ENCODE measurements at regions not wholly inside any gene's neighbourhood (a gene's known extent, or its start where the extent isn't known, plus 50 kb on each side); places are given as distances from the start of the nearest gene placed in this dataset.

DNA sequence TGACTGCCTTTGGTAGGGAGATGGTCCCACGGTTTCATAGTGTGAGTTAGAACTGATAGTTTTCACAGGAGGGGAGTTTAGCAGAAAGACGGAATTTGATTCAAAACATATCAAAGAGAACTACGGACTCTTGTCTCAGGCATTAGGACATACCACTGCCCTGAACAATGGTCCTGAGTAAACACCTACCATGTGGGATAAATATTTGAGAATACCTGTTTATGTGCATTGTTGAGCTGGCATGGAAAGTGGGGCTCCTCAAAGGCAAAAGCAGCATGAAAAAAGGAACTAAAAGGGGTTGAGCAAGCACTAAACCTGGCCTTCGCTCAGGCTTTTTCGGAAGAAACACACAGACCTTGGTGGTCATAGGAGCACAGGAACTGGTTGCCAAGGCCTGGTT lies 144.4 kb downstream of the ZNF621 start:
- no peak overlapping the region for H3K27ac ChIP-seq (replicated peaks)
- H3K27me3 ChIP-seq (ENCODE audit: insufficient read depth, poor library complexity, severe bottlenecking): no peaks in the 10 kb centered on the region
- TF ChIP-seq, protein P1, sequence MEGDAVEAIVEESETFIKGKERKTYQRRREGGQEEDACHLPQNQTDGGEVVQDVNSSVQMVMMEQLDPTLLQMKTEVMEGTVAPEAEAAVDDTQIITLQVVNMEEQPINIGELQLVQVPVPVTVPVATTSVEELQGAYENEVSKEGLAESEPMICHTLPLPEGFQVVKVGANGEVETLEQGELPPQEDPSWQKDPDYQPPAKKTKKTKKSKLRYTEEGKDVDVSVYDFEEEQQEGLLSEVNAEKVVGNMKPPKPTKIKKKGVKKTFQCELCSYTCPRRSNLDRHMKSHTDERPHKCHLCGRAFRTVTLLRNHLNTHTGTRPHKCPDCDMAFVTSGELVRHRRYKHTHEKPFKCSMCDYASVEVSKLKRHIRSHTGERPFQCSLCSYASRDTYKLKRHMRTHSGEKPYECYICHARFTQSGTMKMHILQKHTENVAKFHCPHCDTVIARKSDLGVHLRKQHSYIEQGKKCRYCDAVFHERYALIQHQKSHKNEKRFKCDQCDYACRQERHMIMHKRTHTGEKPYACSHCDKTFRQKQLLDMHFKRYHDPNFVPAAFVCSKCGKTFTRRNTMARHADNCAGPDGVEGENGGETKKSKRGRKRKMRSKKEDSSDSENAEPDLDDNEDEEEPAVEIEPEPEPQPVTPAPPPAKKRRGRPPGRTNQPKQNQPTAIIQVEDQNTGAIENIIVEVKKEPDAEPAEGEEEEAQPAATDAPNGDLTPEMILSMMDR (IDR thresholded peaks at IDR 0.05; ENCODE audit: insufficient read depth, low read length): no peak
- TF ChIP-seq POLR2AphosphoS5 (IDR thresholded peaks at IDR 0.05; ENCODE audit: low read depth) (no peak), SPI1 (IDR thresholded peaks at IDR 0.05; ENCODE audit: borderline replicate concordance, low read depth) (no peak), GABPA (IDR thresholded peaks at IDR 0.05; ENCODE audit: low read depth) (no peak)
- TF ChIP-seq, protein P2, sequence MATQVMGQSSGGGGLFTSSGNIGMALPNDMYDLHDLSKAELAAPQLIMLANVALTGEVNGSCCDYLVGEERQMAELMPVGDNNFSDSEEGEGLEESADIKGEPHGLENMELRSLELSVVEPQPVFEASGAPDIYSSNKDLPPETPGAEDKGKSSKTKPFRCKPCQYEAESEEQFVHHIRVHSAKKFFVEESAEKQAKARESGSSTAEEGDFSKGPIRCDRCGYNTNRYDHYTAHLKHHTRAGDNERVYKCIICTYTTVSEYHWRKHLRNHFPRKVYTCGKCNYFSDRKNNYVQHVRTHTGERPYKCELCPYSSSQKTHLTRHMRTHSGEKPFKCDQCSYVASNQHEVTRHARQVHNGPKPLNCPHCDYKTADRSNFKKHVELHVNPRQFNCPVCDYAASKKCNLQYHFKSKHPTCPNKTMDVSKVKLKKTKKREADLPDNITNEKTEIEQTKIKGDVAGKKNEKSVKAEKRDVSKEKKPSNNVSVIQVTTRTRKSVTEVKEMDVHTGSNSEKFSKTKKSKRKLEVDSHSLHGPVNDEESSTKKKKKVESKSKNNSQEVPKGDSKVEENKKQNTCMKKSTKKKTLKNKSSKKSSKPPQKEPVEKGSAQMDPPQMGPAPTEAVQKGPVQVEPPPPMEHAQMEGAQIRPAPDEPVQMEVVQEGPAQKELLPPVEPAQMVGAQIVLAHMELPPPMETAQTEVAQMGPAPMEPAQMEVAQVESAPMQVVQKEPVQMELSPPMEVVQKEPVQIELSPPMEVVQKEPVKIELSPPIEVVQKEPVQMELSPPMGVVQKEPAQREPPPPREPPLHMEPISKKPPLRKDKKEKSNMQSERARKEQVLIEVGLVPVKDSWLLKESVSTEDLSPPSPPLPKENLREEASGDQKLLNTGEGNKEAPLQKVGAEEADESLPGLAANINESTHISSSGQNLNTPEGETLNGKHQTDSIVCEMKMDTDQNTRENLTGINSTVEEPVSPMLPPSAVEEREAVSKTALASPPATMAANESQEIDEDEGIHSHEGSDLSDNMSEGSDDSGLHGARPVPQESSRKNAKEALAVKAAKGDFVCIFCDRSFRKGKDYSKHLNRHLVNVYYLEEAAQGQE (IDR thresholded peaks at IDR 0.05; ENCODE audit: insufficient replicate concordance, low read depth): no peak
- DNase-seq (ENCODE audit: low read depth in 1 of 2, low spot score in 1 of 2): peak in 1 of 2 experiments; percentile 3
- H3K4me3 ChIP-seq (replicated peaks; ENCODE audit: insufficient read depth, low read length): no peak overlapping the region

DNA sequence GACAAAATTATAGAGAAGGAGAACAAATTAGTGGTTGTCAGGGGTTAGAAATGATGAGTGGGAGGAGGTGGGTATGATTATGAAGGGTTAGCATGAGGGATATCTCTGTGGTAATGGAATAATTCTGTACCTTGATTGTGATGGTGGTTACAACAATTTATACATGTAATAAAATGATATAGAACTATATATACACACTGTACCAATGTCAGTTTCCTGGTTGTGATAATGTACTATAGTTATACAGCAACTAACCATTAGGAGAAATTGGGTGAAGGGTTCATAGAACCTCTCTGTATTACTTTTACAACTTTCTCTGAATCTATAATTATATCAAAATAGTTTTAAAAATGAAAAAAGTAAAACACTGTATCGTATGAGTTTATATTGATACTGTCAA lies 148.1 kb downstream of the ZNF621 start:
- TF ChIP-seq POLR2AphosphoS5 (IDR thresholded peaks at IDR 0.05; ENCODE audit: low read depth) (no peak), GABPA (IDR thresholded peaks at IDR 0.05; ENCODE audit: low read depth) (no peak), SPI1 (IDR thresholded peaks at IDR 0.05; ENCODE audit: borderline replicate concordance, low read depth) (no peak)
- TF ChIP-seq, protein P2 (IDR thresholded peaks at IDR 0.05; ENCODE audit: insufficient replicate concordance, low read depth): no peak
- TF ChIP-seq, protein P1 (IDR thresholded peaks at IDR 0.05; ENCODE audit: insufficient read depth, low read length): no peak
- DNase-seq (ENCODE audit: low read depth in 1 of 2, low spot score in 1 of 2): no peak
- Histone ChIP-seq H3K27me3 (ENCODE audit: insufficient read depth, poor library complexity, severe bottlenecking) (no peaks in the 10 kb centered on the region), H3K4me3 (replicated peaks; ENCODE audit: insufficient read depth, low read length) (no peak overlapping the region), H3K27ac (replicated peaks) (no peak overlapping the region)

DNA sequence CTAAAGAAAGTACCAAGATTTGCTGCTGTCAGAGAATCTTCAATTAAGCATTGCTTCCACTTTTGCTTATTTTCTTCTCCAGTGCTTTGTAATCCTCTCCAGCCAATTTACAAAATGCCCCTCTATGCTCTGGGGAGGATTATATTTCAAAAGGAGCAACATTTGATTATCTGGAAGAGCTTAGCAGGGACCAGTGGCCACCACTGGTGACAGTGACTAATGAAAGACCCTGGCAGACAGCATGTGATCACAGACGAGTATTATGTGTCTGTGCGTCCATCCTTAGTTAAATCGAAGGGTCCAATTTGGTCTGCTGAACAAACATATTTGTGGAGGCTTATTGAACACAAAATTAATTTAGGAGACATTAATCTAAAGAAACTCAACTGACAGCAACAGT lies 152.6 kb downstream of the ZNF621 start:
- Histone ChIP-seq H3K27me3 (ENCODE audit: insufficient read depth, poor library complexity, severe bottlenecking) (no peaks in the 10 kb centered on the region), H3K27ac (replicated peaks) (no peak overlapping the region), H3K4me3 (replicated peaks; ENCODE audit: insufficient read depth, low read length) (no peak overlapping the region)
- no peak for DNase-seq (ENCODE audit: low read depth in 1 of 2, low spot score in 1 of 2)
- TF ChIP-seq SPI1 (IDR thresholded peaks at IDR 0.05; ENCODE audit: borderline replicate concordance, low read depth) (no peak), GABPA (IDR thresholded peaks at IDR 0.05; ENCODE audit: low read depth) (no peak), POLR2AphosphoS5 (IDR thresholded peaks at IDR 0.05; ENCODE audit: low read depth) (no peak)
- TF ChIP-seq, protein P2 (IDR thresholded peaks at IDR 0.05; ENCODE audit: insufficient replicate concordance, low read depth): no peak
- TF ChIP-seq, protein P1 (IDR thresholded peaks at IDR 0.05; ENCODE audit: insufficient read depth, low read length): no peak
